ENCODE measurements at regions not wholly inside any gene's neighbourhood (a gene's known extent, or its start where the extent isn't known, plus 50 kb on each side); places are given as distances from the start of the nearest gene placed in this dataset.
"Not testable (repeated sequence)": the region's sequence is repeated elsewhere in the genome, so short reads cannot be mapped to it uniquely, and the experiment has no call there.

GRCh38 chr5:82952326-82952725 is 124.9 kb downstream of the TMEM167A start:
- no peak for DNase-seq (ENCODE audit: extremely low spot score, unreplicated experiment)
- Mint-ChIP-seq H3K9me3 (peaks cover 13% of the 10 kb centered on the region), H3K27me3 (no peaks in the 10 kb centered on the region), H3K4me1 (ENCODE audit: unreplicated experiment) (peaks cover 4% of the 10 kb centered on the region), H3K27ac (no peak overlapping the region), H3K4me3 (no peak overlapping the region), H3K36me3 (no peaks in the 10 kb centered on the region)
- TF ChIP-seq CTCF (conservative IDR thresholded peaks at IDR 0.05): no peak

GRCh38 chr5:82944267-82944666 is 132.9 kb downstream of the TMEM167A start:
- not testable (repeated sequence) for H3K4me3 Mint-ChIP-seq; H3K9me3 Mint-ChIP-seq; H3K36me3 Mint-ChIP-seq; H3K27ac Mint-ChIP-seq; H3K4me1 Mint-ChIP-seq (ENCODE audit: unreplicated experiment); H3K27me3 Mint-ChIP-seq; DNase-seq (ENCODE audit: extremely low spot score, unreplicated experiment)

GRCh38 chr5:82942083-82942881 is 134.9 kb downstream of the TMEM167A start:
- Mint-ChIP-seq H3K27me3 (no peaks in the 10 kb centered on the region), H3K4me3 (no peak overlapping the region), H3K27ac (no peak overlapping the region), H3K36me3 (no peaks in the 10 kb centered on the region), H3K9me3 (peaks cover 4% of the 10 kb centered on the region), H3K4me1 (ENCODE audit: unreplicated experiment) (peaks cover 15% of the 10 kb centered on the region)
- no peak for TF ChIP-seq CTCF (conservative IDR thresholded peaks at IDR 0.05)
- no peak for DNase-seq (ENCODE audit: extremely low spot score, unreplicated experiment)

DNA sequence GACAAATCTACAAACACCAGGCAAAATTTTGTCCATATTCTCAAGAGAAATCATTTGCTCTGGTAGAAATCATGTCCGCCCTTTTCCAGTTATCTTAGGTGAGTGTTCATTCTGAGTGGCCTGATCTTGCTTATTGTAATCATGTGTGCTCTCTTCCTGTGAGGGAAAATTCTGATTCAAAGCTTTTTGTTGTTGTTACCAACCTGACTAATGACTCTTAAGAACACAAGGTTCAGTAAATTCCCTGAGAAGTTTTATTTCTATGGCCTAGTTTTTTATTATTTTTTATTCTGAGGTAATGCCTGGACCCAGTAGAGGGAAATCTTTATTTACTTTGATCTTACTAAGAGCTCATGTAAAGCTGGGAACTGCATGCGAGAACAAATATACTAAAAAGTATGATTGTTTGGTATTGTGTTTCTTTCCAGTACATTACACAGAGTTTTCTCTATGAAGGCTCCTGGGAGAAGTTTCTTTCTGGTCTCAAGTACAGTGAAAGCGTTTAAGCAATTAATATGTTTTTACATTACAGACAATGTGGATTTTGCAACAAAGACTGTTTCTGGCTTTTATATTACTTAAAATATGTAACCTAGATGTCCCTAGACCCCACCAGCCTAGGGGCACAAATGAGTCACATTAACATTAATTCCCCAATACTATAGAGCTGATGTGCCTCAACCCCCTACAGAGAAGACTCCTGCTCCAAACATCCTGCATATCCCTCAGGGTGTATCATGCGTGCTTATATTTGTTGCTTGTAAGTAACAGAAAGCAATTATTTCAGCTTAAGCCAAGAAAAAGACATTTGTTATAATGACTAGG is 138.1 kb downstream of the TMEM167A start:
- Mint-ChIP-seq H3K4me1 (ENCODE audit: unreplicated experiment) (peaks cover 15% of the 10 kb centered on the region), H3K9me3 (peaks cover 4% of the 10 kb centered on the region), H3K27ac (no peak overlapping the region), H3K4me3 (no peak overlapping the region), H3K36me3 (no peaks in the 10 kb centered on the region), H3K27me3 (no peaks in the 10 kb centered on the region)
- DNase-seq (ENCODE audit: extremely low spot score, unreplicated experiment): no peak
- TF ChIP-seq CTCF (conservative IDR thresholded peaks at IDR 0.05): no peak

- not testable (repeated sequence) for H3K27me3 Mint-ChIP-seq; H3K9me3 Mint-ChIP-seq; H3K36me3 Mint-ChIP-seq; H3K4me1 Mint-ChIP-seq (ENCODE audit: unreplicated experiment); H3K4me3 Mint-ChIP-seq; H3K27ac Mint-ChIP-seq; DNase-seq (ENCODE audit: extremely low spot score, unreplicated experiment)
Measured at GRCh38 chr5:82932473-82933220, 144.5 kb downstream of the TMEM167A start.

GRCh38 chr5:82931110-82931509 is 146.1 kb downstream of the TMEM167A start:
- no peak for TF ChIP-seq CTCF (conservative IDR thresholded peaks at IDR 0.05)
- Mint-ChIP-seq H3K27me3 (no peaks in the 10 kb centered on the region), H3K4me3 (no peak overlapping the region), H3K9me3 (peaks cover 4% of the 10 kb centered on the region), H3K27ac (no peak overlapping the region), H3K4me1 (ENCODE audit: unreplicated experiment) (peaks cover 10% of the 10 kb centered on the region), H3K36me3 (no peaks in the 10 kb centered on the region)
- DNase-seq (ENCODE audit: extremely low spot score, unreplicated experiment): no peak

Data from type B pancreatic cell (in vitro differentiated cells).